ENCODE measurements at regions not wholly inside any gene's neighbourhood (a gene's known extent, or its start where the extent isn't known, plus 50 kb on each side); places are given as distances from the start of the nearest gene placed in this dataset.
"Not testable (repeated sequence)": the region's sequence is repeated elsewhere in the genome, so short reads cannot be mapped to it uniquely, and the experiment has no call there.

DNA sequence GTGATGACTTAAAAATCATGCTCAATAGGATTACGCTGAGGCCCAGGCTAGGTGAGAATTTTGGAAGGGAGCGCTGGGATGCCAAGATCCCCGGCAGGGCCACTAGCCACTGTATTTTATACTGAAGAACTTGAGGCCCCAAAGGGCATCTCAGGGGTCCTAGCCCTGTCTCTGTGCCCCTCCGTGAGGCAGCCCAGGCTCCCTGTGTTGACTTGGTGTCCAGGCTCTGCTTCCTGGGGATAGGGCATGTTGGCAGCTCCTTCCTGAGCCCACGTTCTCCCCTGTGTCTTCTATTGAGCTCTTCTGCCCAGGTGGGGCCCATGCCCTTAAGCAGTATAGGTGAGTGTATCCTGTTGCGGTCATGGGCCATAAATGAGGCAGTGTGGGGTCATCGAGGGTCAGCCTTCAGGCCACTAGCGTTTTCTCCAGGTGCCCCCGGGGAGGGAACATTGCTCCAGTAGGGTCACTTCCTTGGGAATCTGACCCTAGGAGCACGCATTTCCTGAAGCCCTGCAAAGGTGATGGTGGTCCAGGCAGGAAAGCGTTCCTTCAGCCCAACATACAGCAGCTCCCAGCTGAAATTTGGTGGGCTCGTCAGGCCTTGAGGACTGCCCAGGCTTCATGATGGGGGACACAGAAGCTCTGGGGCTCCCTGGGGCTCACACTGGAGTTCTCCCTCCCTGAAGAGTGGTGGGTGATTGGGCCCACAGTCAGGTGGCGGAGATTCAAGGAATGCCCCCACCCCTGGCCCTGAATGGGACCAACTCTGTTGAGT, 189.4 kb downstream of the UBE3A start:
- DNase-seq: no peak

DNA sequence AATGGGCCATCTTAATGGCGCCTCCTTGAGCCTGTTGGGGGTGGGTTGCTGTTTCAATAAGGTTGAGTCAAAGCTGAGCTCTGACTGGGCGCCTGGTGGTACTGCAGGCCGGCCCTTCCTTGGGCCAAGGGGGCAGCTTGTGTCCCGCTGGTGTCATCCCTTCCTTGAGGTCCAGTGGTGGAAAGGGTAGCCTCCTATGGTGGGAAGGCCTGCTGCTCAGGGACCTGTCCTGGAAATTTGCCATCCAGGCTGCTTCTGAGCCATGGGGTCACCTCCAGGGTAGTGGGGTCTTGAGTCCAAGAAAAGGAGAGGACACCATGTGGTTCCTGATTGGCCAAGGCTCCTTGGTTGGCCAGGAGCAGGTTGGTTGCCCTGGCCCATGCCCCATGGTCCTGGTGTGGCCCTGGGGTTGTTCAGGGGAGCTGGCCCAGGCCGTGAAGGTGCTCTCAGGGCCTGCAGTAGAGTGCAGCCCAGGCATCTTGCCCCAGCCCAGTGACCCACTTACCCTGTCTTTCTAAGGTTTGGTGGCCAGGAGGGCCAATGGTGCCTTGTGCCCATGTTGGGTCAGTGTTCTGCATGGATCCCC, 188.7 kb downstream of the UBE3A start:
- no peak for DNase-seq

DNA sequence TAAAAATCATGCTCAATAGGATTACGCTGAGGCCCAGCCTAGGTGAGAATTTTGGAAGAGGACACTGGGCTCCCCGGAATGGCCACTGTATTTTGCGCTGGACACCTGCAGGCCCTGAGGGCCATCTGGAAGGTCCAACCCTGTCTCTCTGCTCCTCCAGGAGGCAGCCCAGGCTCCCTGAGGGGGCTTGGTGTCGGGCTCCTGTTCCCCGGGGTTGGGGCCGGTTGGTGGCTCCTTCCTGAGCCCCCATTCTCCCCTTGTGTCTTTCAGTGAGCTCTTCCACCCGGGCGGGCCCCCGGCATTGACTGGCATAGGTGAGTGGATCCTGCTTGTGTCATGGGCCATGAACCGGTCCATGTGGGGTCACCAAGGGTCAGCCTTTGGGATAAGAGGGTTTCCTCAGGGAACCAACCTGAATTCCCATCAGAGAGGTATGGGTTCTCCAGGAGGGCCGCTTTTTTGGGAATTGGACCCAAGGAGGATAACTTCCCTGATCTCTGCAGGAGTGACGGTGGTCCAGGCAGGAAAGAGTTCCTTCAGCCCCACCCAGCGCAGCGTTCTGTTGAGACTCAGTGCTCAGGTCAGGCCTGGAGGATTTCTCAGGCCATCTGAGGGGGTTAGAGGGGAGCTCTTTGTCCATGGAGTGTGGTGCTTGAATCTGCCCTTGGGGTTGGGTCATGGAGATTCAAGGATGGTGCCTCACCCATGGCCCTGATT, 187.8 kb downstream of the UBE3A start:
- DNase-seq: no peak

DNA sequence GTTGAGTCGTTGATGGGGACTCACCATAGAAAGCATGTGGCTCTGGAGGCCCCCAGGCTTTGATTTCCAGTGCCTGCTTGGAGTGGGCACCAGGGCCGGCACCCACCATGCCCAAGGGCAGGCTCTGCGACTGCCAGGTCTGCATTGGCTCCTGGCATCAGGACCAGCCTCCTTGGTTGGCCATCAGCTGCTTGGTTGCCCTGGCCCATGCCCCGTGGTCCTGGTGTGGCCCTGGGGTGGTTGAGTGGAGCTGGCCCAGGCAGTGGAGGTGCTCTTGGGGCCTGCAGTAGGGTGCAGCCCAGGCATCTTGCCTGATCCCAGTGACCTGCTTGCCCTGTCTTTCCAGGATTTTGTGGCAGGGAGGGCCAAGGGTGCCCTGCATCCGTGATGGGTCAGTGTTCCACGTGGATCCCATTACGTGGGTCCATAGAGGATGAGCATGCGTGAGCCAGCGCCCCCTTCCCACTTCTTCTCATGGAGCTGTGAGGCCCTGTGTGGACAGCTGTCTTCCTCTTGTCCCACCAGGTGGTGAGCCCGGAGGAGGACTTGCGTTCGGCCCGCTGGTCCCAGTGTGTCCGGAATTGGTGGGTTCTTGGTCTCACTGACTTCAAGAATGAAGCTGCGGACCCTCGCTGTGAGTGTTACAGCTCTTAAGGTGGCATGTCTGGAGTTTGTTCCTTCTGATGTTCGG, 187.0 kb downstream of the UBE3A start:
- no peak for DNase-seq

DNA sequence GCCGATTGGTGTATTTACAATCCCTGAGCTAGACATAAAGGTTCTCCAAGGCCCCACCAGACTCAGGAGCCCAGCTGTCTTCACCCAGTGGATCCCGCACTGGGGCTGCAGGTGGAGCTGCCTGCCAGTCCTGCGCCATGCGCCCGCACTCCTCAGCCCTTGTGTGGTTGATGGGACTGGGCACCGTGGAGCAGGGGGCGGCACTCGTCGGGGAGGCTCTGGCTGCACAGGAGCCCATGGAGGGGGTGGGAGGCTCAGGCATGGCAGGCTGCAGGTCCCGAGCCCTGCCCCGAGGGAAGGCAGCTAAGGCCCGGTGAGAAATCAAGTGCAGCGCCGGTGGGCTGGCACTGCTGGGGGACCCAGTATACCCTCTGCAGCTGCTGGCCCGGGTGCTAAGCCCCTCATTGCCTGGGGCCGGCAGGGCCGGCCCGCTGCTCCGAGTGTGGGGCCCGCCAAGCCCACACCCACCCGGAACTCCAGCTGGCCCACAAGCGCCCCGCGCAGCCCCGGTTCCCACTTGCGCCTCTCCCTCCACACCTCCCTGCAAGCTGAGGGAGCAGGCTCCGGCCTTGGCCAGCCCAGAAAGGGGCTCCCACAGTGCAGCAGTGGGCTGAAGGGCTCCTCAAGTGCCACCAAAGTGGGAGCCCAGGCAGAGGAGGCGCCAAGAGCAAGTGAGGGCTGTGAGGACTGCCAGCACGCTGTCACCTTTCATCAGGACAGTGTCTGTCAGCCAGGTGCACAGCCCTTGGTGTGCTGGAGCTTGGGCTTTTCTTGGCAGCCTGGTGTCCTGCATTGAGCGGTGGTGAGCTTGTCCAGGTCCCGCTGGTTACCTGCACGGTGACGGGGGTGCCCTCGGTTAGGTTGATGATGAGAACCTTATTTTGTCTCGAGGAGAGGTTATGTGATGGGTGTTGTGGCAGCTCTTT, 185.5 kb downstream of the UBE3A start:
- not testable (repeated sequence) for DNase-seq

DNA sequence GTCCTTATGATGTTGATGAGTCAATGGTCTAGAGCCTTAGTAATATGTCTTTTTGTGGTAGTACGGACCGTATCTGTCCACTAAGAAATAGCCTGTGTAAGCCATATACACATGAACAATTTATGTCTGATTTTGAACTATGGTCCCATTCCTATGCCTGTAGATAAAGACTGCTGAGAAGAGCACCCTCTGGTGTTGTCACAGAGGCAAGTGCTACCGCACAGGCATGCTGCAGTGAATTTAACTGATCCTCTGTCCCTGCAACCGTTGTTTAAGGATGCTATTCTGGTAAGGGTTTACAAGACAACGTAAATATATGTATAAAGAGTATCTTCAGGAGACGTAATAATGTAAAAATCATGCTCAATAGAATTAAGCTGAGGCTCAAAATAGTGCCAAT, 170.7 kb downstream of the UBE3A start:
- no peak for DNase-seq

Measured in T-helper 2 cell (primary cell).